Activated CD8-positive, alpha-beta T cell treated with anti-CD3 and anti-CD28 coated beads for 36 hours (primary cell): ENCODE measurements at regions not wholly inside any gene's neighbourhood (a gene's known extent, or its start where the extent isn't known, plus 50 kb on each side); places are given as distances from the start of the nearest gene placed in this dataset.

Experiments
- ATAC-seq: fragments of 200-7000 bp; cut with Tn5 transposase; one replicate; pipeline ENCODE4 v1.10.0; 2021; ENCODE audit warnings: mild to moderate bottlenecking, moderate library complexity
- CTCF ChIA-PET: fragments of 350-600 bp; sonication (Branson Sonifier 250); formaldehyde crosslinking; loops from one replicate; lab custom pipeline; 2021; ENCODE audit warnings: antibody characterized with exemption; lab: Charles Lee
- POLR2A ChIA-PET: fragments of 350-600 bp; sonication (Branson Sonifier 250); formaldehyde crosslinking; loops from one replicate; lab custom pipeline; 2021; ENCODE audit warnings: antibody characterized with exemption; lab: Charles Lee
- DNase-seq: peaks from one replicate; pipeline ENCODE4 v3.0.0-alpha.2; 2020
- H3K27ac Mint-ChIP-seq: one replicate; pipeline ENCODE4 v1.8.0; 2021; ENCODE audit warnings: mild to moderate bottlenecking, mixed read lengths
- H3K27me3 Mint-ChIP-seq: one replicate; pipeline ENCODE4 v1.8.0; 2021; ENCODE audit warnings: mixed read lengths
- H3K36me3 Mint-ChIP-seq: one replicate; pipeline ENCODE4 v1.8.0; 2021; ENCODE audit warnings: low read depth, mixed read lengths
- H3K4me1 Mint-ChIP-seq: one replicate; pipeline ENCODE4 v1.8.0; 2021; ENCODE audit warnings: low read depth, mixed read lengths
- H3K4me3 Mint-ChIP-seq: one replicate; pipeline ENCODE4 v1.8.0; 2021; ENCODE audit warnings: mild to moderate bottlenecking, moderate library complexity, mixed read lengths
- H3K9me3 Mint-ChIP-seq: one replicate; pipeline ENCODE4 v1.8.0; 2021; ENCODE audit warnings: mixed read lengths
- intact Hi-C: fragments of 100-400 bp; cut with micrococcal nuclease; formaldehyde crosslinking; loops from one replicate; pipeline ENCODE4 v1.10.0; 2022
- TF ChIP-seq, protein P1 (sequence below): fragments of 200-600 bp; IDR thresholded peaks from one replicate; pipeline ENCODE4 v1.8.0; 2022; ENCODE audit warnings: antibody characterized with exemption, mild to moderate bottlenecking

DNA sequence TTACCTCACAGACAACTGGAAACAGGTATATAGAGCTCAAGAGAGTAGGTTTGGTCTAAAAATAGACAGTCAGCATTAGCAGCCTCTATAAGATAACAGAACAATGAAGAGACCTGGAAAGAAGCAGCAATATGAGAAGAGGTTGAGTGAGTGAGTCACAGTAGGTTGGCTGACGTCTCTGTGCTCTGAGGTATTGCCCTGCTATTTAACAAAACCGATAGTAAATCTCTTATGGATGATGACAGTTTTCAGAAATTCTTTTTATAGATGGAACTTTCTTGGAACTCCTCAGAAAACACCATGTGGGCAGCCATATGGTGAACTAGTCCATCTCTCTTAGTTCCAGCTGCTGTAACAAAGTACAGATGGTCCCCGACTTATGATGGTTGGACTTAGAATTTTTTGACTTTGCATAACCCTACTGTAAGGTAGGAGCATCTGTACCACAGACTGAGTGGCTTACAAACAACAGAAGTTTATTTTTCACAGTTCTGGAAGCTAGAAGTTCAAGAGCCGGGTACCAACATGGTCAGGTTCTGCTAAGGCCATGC lies 123.5 kb downstream of the MBD2 start:
- TF ChIP-seq, protein P1, sequence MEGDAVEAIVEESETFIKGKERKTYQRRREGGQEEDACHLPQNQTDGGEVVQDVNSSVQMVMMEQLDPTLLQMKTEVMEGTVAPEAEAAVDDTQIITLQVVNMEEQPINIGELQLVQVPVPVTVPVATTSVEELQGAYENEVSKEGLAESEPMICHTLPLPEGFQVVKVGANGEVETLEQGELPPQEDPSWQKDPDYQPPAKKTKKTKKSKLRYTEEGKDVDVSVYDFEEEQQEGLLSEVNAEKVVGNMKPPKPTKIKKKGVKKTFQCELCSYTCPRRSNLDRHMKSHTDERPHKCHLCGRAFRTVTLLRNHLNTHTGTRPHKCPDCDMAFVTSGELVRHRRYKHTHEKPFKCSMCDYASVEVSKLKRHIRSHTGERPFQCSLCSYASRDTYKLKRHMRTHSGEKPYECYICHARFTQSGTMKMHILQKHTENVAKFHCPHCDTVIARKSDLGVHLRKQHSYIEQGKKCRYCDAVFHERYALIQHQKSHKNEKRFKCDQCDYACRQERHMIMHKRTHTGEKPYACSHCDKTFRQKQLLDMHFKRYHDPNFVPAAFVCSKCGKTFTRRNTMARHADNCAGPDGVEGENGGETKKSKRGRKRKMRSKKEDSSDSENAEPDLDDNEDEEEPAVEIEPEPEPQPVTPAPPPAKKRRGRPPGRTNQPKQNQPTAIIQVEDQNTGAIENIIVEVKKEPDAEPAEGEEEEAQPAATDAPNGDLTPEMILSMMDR, result no peak
- no peak overlapping the region for H3K27ac Mint-ChIP-seq
- H3K4me3 Mint-ChIP-seq, result no peak overlapping the region
- ChIA-PET POLR2A (no interaction called here), CTCF (interaction anchor here (1.7 kb wide), 1 partner anchor 30 kb away, joined by 3 read pairs; no protein-coding TSS in a partner anchor)
- peaks cover 4% of the 10 kb centered on the region for H3K9me3 Mint-ChIP-seq
- H3K4me1 Mint-ChIP-seq, result no peaks in the 10 kb centered on the region
- H3K27me3 Mint-ChIP-seq, result peaks cover 2% of the 10 kb centered on the region
- H3K36me3 Mint-ChIP-seq, result no peaks in the 10 kb centered on the region
- ATAC-seq, result no peak
- DNase-seq, result no peak
- intact Hi-C loops, result no loop called here

DNA sequence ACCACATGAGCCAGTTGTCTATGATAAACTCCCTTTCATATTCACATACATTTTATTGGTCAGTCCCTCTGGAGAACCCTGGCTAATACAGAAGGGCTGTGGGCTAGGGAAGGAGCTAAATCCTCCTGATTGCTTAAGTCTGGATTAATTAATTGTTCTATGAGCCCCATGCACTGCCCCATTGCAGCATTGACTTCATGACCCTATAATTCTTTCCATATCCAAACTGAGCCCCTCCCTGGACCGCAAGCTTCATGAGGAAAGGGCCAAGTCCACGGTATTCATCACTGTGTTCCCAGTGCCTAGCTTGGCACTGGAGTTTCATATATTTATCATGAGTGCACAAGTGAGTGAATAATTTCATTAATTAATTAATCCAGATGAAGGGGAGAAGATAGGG lies 124.0 kb downstream of the MBD2 start:
- no peaks in the 10 kb centered on the region for H3K36me3 Mint-ChIP-seq
- no peak overlapping the region for H3K27ac Mint-ChIP-seq
- CTCF ChIA-PET, result interaction anchor here (1.7 kb wide), 1 partner anchor 31 kb away, joined by 3 read pairs; no protein-coding TSS in a partner anchor
- no peak for ATAC-seq
- TF ChIP-seq, protein P1, result no peak
- DNase-seq, result no peak
- POLR2A ChIA-PET, result no interaction called here
- H3K4me1 Mint-ChIP-seq, result no peaks in the 10 kb centered on the region
- intact Hi-C loops, result no loop called here
- peaks cover 4% of the 10 kb centered on the region for H3K9me3 Mint-ChIP-seq
- peaks cover 2% of the 10 kb centered on the region for H3K27me3 Mint-ChIP-seq
- no peak overlapping the region for H3K4me3 Mint-ChIP-seq

DNA sequence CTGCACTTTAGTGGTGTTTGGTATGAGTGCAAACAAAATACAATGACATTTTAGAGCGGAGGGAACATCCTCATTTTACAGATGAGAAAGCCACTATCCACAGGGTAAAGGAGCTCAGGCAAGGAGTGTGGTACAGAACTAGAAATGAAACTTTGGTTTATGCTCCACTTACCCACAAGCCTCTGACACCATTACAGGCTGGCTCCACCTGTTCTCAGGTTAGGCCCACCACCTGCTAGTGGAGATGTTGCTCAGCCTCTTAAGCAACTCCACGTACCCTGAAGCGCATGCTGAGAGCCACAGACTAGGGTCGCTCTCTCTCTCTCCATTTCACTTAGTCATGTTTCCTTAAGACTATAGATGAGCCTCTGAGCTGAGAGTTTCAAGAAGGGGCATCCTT lies 130.0 kb downstream of the MBD2 start:
- Mint-ChIP-seq H3K36me3 (no peaks in the 10 kb centered on the region), H3K4me3 (no peak overlapping the region), H3K27me3 (no peaks in the 10 kb centered on the region), H3K9me3 (peaks cover 4% of the 10 kb centered on the region), H3K4me1 (peaks cover 2% of the 10 kb centered on the region), H3K27ac (no peak overlapping the region)
- ChIA-PET POLR2A (no interaction called here), CTCF (no interaction called here)
- DNase-seq, result no peak
- TF ChIP-seq, protein P1, result no peak
- intact Hi-C loops, result no loop called here
- ATAC-seq, result no peak

DNA sequence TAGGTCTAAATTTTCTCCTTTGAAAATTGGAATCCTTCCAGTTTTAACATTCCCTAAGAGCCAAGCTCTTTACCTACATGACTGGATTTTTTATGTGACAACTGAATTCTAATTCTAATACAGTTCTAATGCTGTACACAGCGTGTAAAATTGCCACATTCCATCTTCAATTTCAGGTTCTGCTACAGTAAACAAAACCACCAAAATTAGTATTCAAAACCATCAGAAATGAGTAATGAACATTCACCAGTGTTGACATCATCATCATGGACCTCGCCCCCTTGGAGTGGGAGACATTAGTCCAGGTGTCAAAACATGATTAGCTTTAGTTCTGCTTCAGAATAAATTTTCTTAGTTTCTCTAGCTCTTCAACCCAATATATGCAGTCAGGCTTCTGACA lies 133.6 kb downstream of the MBD2 start:
- ChIA-PET CTCF (no interaction called here), POLR2A (no interaction called here)
- TF ChIP-seq, protein P1, result no peak
- ATAC-seq, result no peak
- peak; percentile 21 for DNase-seq
- Mint-ChIP-seq H3K27ac (no peak overlapping the region), H3K27me3 (no peaks in the 10 kb centered on the region), H3K4me1 (peaks cover 16% of the 10 kb centered on the region), H3K4me3 (no peak overlapping the region), H3K36me3 (no peaks in the 10 kb centered on the region), H3K9me3 (peaks cover 3% of the 10 kb centered on the region)
- intact Hi-C loops, result no loop called here

DNA sequence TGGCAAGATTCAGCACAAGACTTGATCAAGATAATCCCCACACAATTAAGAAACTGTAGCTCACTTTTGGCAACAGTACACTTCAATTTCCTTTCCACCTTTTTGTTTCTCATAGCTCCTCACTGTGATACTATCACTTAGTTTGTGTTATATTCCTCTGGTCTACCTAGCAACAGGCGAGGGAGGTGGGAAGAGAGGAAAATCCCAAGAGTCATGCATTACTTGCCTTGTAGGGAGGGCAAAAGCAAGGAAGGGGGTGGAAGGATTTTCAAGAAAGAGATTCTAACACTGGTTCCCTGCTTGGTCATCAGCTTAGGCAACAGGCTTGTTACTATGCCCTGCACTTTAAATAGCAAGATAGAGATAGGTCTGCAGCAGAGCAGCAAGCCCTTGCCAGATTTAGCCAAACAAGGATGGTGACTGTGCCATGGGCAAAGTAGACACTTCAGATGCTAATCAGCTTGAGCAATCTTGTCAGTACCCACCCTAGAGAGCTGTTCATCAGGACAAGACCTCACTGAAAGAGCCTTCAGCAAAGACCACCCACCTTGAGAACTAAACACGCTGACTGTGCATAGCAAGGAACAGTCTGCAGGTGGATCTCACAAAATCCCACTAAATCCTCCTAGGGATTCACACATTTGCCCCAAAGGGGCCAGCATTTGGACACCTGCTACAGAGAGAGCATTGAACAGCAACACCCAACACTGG lies 134.6 kb downstream of the MBD2 start:
- DNase-seq, result no peak
- POLR2A ChIA-PET, result no interaction called here
- H3K27ac Mint-ChIP-seq, result no peak overlapping the region
- no peaks in the 10 kb centered on the region for H3K36me3 Mint-ChIP-seq
- CTCF ChIA-PET, result no interaction called here
- H3K4me3 Mint-ChIP-seq, result no peak overlapping the region
- intact Hi-C loops, result no loop called here
- ATAC-seq, result no peak
- H3K27me3 Mint-ChIP-seq, result no peaks in the 10 kb centered on the region
- TF ChIP-seq, protein P1, result no peak
- peaks cover 3% of the 10 kb centered on the region for H3K9me3 Mint-ChIP-seq
- H3K4me1 Mint-ChIP-seq, result peaks cover 20% of the 10 kb centered on the region
